GM21529 (cell line): ENCODE measurements at regions not wholly inside any gene's neighbourhood (a gene's known extent, or its start where the extent isn't known, plus 50 kb on each side); places are given as distances from the start of the nearest gene placed in this dataset.

ENCODE experiments used
- ATAC-seq: cut with Tn5 transposase; IDR thresholded peaks from one replicate; pipeline ENCODE4 v1.9.1; 2021; ENCODE audit not compliant: unreplicated experiment

- ATAC-seq = no peak
Measured at GRCh38 chr2:134191835-134192234, 62.0 kb upstream of the MGAT5 start.

DNA sequence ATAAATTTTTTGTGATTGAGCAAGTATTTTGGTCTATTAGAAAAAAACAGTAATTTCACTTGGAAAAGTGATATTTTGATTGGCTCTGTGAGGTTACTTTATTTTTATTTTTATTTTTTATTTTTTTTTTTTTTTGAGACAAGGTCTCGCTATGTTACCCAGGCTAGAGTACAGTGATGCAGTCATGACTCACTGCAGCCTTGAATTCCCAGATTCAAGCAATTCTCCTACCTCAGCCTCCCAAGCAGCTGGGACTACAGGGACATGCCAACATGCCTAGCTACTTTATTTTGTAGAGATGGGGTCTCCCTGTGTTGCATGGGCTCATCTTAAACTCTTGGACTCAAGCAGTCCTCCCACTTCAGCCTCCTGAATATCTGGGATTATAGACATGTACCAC lies 60.9 kb upstream of the MGAT5 start:
- ATAC-seq = no peak

- no peak for ATAC-seq
Measured at GRCh38 chr2:134194519-134194918, 59.4 kb upstream of the MGAT5 start.

DNA sequence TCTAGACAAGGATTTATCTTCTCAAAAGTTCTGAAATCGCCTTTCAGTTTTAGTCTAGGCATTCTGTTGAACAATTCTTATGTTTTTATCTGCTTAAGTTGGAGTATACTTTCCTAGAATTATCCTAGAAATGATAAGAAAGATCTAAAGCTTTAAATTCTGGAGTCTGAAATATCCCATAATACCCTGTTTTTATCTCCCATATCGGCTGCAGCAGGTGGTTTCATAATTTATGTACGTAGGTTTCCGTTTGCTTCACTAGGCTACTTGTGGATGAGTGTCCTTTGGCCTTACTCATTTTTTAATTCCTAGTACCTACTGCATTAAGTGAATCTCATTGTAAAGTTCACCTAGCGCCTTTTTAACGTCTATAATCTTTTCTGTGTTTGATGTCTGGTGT lies 58.5 kb upstream of the MGAT5 start:
- no peak for ATAC-seq

DNA sequence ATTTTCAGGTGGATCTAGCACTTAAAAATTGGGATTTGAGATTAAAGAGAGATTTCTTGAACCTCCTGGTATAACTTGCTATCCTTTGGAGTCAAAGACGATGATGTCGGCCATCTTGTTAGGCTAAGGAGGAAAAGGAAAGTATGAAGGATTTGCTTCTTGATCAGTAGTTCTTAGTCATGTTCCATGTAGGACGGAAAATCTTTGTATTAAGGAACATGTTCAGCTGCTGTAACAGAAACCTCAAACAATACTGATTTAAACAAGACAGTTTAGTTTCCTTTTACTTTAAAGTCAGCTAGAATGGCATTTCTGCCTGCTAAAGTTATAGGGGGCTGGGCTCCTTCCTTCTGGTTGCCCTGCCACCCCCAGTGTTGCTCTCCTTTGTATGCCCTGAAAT lies 56.4 kb upstream of the MGAT5 start:
- ATAC-seq = no peak

- ATAC-seq = peak; percentile 58
Measured at GRCh38 chr2:134198006-134198634, 55.8 kb upstream of the MGAT5 start.

- no peak for ATAC-seq
Measured at GRCh38 chr2:134199123-134199522, 54.7 kb upstream of the MGAT5 start.

- no peak for ATAC-seq
Measured at GRCh38 chr2:134200036-134200618, 53.7 kb upstream of the MGAT5 start.

GRCh38 chr2:134201533-134201932 lies 52.3 kb upstream of the MGAT5 start:
- no peak for ATAC-seq

DNA sequence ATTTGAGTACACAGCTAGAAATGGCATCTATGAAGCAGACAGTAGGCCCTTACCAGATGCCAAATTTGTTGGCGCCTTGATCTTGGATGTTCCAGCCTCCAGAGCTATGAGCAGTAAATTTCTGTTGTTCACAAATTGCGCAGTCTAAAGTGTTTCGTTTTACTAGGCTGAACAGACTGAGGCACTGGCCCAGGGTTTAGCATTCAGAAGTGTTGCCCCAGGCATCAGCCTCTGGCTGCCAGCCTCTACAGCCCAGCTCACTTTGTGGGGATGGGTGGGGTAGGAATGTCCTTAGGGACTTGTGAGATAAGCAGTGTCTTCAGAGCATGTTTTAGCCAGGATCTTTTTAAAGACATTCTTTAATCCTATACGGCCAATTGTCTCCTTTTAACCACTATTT lies 51.5 kb upstream of the MGAT5 start:
- no peak for ATAC-seq

DNA sequence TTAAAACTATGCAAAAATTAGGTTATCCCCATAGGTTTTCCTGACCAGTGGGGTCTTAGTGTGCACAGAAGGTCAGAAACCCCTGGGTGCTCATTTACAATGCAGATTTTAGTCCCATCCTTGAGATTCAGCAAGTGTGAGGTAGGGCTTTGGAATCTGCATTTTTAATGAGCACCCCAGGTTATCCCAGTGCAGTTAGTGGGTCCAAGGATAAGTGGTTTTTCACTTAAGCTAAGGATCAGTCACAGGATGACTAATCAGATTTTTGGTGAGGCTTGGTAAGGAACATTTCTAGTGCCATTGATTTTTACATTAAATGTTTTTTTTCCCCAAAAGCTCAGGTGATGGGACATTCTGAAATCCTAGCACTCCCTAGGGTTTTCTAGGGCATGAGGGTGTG lies 50.7 kb upstream of the MGAT5 start:
- no peak for ATAC-seq
